ENCODE measurements at regions not wholly inside any gene's neighbourhood (a gene's known extent, or its start where the extent isn't known, plus 50 kb on each side); places are given as distances from the start of the nearest gene placed in this dataset.

DNA sequence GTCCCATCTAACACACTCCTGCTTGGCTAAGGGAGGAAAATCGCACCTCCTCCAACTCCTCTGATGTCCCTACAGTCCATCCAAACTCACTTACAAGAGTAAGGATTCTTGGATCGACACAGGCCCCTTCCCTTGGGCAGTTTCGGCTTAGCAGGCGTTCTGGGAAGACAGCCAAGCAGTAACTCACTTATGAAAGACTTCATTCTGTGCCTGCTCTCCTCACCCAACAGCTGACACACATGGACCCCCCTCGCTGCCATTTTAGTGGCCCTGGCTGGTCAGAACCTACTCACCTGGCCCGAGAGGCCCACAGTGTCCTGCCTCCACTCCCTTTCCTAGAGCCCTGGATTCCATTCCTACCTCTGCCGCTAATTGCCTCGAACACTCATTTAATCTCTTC, 52.3 kb upstream of the BCL2L14 start:
- no peak for TF ChIP-seq GATA3 (IDR thresholded peaks at IDR 0.05; ENCODE audit: low read depth, low read length)

DNA sequence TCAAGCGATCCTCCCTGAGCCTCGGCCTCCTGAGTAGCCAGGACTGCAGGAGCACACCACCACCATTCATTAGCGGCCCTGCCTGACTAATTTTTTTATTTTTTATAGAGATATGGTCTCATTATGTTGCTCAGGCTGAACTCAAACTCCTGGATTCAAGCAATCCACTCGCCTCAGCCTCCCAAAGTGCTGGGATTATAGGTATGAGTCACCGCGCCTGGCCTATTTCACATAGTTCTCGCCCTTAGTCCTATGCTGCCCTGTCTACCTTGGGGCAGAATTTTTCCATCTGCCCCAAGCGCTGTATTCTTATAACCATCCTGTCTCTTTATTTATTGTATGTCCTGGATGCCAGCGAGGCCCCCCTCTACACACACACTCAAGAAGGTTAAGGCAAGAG, 50.9 kb upstream of the BCL2L14 start:
- TF ChIP-seq GATA2 (IDR thresholded peaks at IDR 0.05; ENCODE audit: low read depth, low read length) (no peak), GATA3 (IDR thresholded peaks at IDR 0.05; ENCODE audit: low read depth, low read length) (no peak)

DNA sequence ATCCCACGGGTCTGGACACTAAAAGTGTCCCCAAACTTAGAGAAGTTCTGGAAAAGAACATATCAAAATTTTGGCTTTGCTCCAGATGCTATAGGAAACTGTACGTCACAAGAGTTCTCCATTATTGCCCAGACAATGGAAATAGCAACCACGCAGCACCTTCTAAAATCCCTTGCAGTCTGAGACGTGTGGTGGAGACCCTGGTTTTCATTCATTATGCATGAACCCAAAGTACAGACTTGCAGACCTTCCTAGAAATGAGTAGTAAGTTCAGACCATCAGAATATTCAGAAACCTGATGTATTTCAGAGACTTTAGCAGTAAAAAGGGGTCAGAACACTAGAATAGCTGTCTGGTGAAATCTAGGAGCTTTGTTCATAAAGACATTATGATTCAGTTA, 50.0 kb upstream of the BCL2L14 start:
- TF ChIP-seq GATA3 (IDR thresholded peaks at IDR 0.05; ENCODE audit: low read depth, low read length) (no peak), GATA2 (IDR thresholded peaks at IDR 0.05; ENCODE audit: low read depth, low read length) (no peak)

All from SH-SY5Y (cell line).